GM21786 (cell line): ENCODE measurements at regions not wholly inside any gene's neighbourhood (a gene's known extent, or its start where the extent isn't known, plus 50 kb on each side); places are given as distances from the start of the nearest gene placed in this dataset.
"Not testable (repeated sequence)": the region's sequence is repeated elsewhere in the genome, so short reads cannot be mapped to it uniquely, and the experiment has no call there.

Source experiments
- ATAC-seq: cut with Tn5 transposase; IDR thresholded peaks from one replicate; pipeline ENCODE4 v1.9.1; 2021; ENCODE audit not compliant: unreplicated experiment

DNA sequence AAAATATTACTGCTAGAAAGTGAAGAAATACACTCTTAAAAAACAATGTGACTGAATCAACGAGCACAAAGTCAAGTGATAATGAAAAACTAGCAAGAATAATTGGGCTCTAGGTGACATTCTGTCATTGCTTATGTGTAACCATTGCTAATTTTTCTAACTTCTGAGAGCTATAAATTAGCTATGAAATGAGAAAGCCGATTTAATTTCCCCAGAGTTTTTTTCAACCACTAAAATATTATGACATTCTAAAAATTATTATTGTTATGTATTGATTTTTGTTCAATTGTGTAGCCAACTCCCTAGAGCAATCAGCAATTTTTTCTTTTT, 458.6 kb upstream of the ATXN8OS start:
- ATAC-seq: no peak

- ATAC-seq: no peak
Measured at GRCh38 chr13:69648340-69649062, 459.1 kb upstream of the ATXN8OS start.

DNA sequence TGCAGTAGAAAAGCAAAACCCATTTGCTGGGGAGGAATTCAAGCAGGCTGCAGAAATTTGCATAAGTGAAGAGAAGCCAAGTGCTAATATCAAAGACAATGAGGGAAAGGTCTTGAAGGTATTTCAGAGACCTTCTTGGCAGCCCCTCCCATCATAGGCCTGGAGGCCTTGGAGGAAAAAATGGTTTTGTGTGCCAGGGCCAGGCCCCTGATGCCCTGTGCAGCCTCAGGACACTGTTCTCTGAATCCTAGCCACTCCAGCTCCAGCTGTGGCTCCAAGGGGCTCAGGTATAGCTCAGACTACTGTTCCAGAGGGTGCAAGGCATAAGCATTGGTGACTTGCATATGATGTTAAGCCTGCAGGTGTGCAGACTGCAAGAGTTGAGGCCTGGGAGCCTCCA, 463.2 kb upstream of the ATXN8OS start:
- ATAC-seq: no peak

- no peak for ATAC-seq
Measured at GRCh38 chr13:69641773-69642172, 465.9 kb upstream of the ATXN8OS start.

GRCh38 chr13:69633044-69633443, 474.6 kb upstream of the ATXN8OS start:
- ATAC-seq: no peak

GRCh38 chr13:69623973-69624372, 483.7 kb upstream of the ATXN8OS start:
- ATAC-seq: no peak

DNA sequence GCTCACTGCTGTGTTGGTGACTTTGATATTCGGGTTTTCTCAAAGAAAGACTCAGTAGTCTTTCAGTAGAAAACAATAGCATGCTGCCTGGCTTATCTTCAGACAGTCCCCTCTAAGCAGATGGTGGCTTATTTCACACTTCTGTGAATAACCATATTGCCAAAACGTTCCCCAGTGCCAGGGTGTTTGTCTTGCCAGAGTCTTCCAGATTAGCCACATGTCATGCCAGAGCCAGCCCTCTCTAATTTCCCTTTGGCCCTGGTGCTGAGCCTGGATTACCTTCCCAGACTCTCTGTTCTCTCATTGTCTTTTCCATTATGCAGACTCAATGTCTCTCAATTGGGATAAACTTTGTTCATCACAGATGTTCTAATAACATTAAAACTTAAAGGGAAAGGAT, 488.0 kb upstream of the ATXN8OS start:
- ATAC-seq: no peak

GRCh38 chr13:69618838-69619237, 488.8 kb upstream of the ATXN8OS start:
- ATAC-seq: no peak

DNA sequence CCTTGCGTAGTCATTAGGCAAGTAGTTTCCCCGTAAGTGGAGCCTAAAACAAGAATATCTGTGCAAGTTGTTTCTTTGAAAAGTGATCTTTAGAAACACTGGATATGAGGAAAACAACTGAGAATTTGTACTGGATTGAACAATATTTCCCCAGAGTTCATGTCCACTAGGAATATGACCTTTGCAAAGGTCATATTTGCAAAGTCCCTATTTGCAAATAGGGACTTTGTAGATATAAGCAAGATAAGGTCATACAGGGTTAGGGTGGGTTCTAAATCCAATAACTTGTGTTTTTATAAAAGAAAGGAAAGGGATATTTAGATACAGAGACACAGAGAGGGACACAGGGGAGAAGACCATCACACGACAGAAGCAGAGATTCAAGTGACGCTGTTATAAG, 489.2 kb upstream of the ATXN8OS start:
- no peak for ATAC-seq

DNA sequence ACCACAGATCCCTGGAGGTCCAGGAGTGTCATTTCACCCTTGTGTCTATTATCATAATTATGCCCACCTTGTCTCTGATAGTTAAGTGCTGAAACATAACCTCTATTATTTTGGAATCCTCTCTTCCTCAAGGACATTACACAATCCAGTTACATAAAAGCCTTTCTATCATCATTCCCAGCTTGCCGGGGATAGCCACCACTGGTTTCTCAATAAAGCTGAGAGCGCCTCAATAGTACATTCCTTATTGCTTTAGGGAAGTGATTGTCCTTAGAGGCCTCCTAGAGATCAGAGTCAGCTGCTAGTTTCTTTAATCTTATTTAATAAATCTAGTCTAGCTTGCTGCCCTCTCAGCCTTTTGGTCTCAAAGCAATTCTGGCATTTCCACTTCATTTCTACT, 490.0 kb upstream of the ATXN8OS start:
- no peak for ATAC-seq

DNA sequence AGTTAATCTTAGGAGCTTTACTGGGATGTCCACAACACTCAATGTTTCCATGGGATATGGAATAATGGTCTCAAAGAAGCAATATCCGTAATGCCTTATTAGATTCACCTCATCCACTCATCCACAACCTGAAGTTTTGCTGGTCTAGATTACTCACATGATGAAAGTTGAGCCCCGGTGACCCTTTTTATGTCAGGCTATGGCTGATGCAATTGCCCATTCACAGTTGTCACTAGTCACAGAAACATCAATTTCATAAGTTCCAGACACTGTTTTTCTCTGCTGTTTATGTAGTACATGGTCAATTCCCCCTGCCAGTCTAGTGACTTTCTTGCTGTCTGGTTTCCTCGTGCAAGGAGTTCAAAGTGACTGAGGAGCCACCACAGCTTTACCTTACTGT, 491.2 kb upstream of the ATXN8OS start:
- ATAC-seq: no peak

DNA sequence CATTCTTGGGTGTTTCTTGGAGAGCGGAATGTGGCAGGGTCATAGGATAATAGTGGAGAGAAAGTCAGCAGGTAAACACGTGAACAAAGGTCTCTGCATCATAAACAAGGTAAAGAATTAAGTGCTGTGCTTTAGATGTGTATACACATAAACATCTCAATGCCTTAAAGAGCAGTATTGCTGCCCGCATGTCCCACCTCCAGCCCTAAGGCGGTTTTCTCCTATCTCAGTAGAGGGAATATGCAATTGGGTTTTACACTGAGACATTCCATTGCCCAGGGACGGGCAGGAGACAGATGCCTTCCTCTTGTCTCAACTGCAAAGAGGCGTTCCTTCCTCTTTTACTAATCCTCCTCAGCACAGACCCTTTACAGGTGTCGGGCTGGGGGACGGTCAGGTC, 492.6 kb upstream of the ATXN8OS start:
- ATAC-seq: not testable (repeated sequence)

DNA sequence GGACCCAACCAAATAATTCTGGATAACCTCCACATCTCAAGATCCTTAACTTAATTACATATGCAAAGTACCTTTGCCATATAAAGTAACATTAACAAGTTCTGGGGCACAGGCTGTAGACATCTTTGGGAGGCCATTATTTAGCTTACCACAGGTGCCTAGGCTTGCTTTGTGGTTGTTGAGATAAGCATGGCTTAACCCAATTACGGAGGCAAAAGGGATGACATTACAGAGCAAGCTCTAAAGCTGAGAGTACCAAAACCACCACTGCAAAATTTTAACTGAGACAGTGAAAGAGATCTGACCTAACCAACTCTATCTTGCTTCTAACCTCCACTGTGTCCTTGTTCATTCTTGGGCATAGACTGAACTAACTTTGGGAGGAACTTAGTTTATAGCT, 502.9 kb upstream of the ATXN8OS start:
- no peak for ATAC-seq

- no peak for ATAC-seq
Measured at GRCh38 chr13:69603144-69603853, 504.3 kb upstream of the ATXN8OS start.

- no peak for ATAC-seq
Measured at GRCh38 chr13:69601661-69602060, 506.0 kb upstream of the ATXN8OS start.

GRCh38 chr13:69600811-69601210, 506.8 kb upstream of the ATXN8OS start:
- no peak for ATAC-seq

GRCh38 chr13:69597088-69597487, 510.5 kb upstream of the ATXN8OS start:
- ATAC-seq: no peak

DNA sequence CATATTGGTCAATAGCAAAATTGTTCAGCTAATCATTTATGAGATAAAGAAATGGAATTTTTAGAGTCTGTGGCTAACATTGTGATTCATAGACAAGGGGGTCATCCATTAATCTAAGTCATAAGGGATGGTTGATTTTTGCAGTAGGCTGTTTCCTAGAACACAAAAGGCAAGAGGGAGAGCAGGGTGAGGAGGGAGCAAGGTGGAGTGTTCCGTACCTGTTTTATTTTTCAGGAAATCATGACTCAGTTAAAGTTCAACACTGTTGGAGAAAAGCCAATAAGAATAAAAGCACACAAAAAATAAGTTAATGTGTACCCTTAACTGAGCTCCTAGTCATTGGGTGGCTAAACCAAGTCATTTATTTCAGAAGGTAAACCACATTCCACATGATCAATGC, 512.4 kb upstream of the ATXN8OS start:
- no peak for ATAC-seq

GRCh38 chr13:69591437-69591836, 516.2 kb upstream of the ATXN8OS start:
- no peak for ATAC-seq

- no peak for ATAC-seq
Measured at GRCh38 chr13:69589531-69590235, 517.9 kb upstream of the ATXN8OS start.

- ATAC-seq: no peak
Measured at GRCh38 chr13:69585656-69586055, 522.0 kb upstream of the ATXN8OS start.

GRCh38 chr13:69580255-69580654, 527.4 kb upstream of the ATXN8OS start:
- ATAC-seq: no peak
